HUDEP-2 (cell line): ENCODE measurements at regions not wholly inside any gene's neighbourhood (a gene's known extent, or its start where the extent isn't known, plus 50 kb on each side); places are given as distances from the start of the nearest gene placed in this dataset.
A peak's percentile ranks its signal among the peaks of the same experiment; 100 is the strongest.

ENCODE experiments used
- DNase-seq, 76 experiments: peaks; one replicate each; lab custom pipeline; 2025; ENCODE audit not compliant: unreplicated experiment in 76 of 76; lab: John Stamatoyannopoulos, UW

GRCh38 chr15:69727121-69727924, 274.7 kb downstream of the RPLP1 start:
- no peak for DNase-seq

DNA sequence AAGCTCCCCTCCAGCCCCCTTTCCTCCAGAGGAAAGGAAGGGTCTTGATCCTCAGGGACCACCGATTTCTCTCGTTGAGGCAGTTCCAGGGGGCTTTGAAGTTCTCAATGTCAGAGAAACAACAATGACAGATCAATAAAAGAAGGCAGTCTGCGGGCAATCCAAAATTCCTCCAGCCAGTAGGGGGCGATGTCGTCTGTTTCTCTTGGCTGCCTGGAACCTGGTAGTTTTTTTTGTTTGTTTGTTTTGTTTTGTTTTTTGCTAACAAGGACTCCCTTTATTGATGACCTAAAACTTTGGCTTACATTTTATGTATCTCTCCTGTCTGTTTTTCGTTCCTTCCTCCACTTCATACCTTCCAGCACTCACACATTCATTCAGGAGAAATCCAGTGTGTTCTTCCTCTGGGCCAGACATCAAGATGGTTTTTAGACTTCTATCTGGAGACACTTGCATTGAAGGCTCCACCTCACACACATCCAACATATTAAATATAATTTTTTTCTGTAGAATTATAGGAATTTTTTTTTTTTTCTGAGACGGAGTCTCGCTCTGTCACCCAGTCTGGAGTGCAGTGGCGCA, 276.6 kb downstream of the RPLP1 start:
- DNase-seq = peak in 31 of 76 experiments; percentile 1 to 30 (median 9)

- DNase-seq = no peak
Observed at GRCh38 chr15:69730281-69731080, 277.9 kb downstream of the RPLP1 start.

DNA sequence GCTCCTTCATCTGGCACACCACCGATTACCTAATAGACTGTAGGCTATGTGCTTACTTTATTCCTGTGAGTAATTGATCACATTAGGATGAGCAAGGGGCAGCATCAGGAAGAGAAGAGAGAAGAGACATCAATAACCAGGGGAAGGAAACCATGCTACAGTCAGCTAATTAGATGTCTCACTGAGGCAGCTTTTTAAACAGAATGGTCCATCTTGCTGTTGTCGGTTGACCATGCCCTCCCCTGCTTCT, 278.4 kb downstream of the RPLP1 start:
- no peak for DNase-seq

- DNase-seq = no peak
Observed at GRCh38 chr15:69731581-69731980, 279.0 kb downstream of the RPLP1 start.

GRCh38 chr15:69732133-69732532, 279.5 kb downstream of the RPLP1 start:
- DNase-seq = no peak

- no peak for DNase-seq
Observed at GRCh38 chr15:69734699-69735098, 282.1 kb downstream of the RPLP1 start.

DNA sequence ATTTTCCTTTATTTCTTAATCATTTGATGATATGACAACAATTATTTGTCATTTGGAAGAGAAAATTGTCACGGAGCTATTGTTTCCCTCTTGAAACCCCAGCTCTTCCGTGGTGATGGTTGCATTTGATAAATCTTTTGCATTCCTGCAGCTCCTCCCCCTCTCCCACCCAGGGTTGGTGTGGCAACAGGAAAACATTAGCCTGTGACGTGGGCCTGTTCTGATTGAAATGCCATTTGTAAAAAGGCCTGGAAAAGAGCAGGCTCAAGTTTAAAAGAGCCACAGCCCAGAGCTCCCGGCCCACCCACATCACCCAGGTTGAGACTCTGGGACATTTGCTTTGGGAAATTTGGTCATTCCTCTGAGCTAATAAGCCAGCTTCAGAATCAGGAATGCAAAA, 282.5 kb downstream of the RPLP1 start:
- no peak for DNase-seq

GRCh38 chr15:69736161-69736560, 283.5 kb downstream of the RPLP1 start:
- no peak for DNase-seq

- DNase-seq = no peak
Observed at GRCh38 chr15:69737916-69738315, 285.3 kb downstream of the RPLP1 start.

DNA sequence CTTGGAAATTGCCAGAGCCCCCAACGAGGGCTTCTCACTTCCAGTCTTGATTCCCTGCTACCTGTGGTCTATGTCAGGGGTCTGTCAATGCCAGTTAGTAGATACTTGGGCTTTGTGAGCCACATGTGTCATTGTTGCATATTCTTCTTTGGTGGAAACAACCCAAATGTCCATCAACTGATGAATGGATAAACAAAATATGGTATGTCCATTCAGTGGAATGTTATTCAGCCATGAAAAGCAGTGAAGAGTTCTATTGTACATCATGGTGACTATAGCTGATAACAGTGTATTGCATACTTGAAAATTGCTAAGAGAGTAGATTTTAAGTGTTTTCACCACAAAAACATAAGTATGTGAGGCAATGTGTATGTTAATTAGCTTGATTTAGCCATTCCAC, 288.1 kb downstream of the RPLP1 start:
- DNase-seq = no peak

GRCh38 chr15:69742361-69742760, 289.7 kb downstream of the RPLP1 start:
- DNase-seq = no peak

GRCh38 chr15:69743091-69743490, 290.5 kb downstream of the RPLP1 start:
- DNase-seq = no peak

GRCh38 chr15:69744391-69745162, 292.0 kb downstream of the RPLP1 start:
- DNase-seq = no peak

DNA sequence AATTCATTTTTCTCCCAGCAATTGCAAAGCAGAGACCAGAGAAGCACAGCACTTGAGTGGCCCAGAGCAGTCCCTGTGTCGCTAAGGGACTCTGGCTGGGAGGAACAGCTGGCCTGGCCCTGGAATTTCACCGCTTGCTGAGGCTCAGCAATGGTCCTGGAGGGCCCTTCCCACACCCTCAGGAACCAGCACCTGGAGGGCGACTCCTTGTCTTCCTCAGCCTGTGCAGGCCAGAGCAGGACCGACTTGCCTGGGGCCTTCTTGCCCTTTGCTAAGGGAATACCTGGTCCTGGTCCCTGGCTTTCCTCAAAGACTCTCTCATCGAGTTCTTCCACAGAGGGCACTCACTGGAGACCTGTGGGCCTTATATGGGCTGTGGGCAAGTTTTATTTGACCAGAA, 294.6 kb downstream of the RPLP1 start:
- no peak for DNase-seq

GRCh38 chr15:69748131-69748530, 295.5 kb downstream of the RPLP1 start:
- no peak for DNase-seq

DNA sequence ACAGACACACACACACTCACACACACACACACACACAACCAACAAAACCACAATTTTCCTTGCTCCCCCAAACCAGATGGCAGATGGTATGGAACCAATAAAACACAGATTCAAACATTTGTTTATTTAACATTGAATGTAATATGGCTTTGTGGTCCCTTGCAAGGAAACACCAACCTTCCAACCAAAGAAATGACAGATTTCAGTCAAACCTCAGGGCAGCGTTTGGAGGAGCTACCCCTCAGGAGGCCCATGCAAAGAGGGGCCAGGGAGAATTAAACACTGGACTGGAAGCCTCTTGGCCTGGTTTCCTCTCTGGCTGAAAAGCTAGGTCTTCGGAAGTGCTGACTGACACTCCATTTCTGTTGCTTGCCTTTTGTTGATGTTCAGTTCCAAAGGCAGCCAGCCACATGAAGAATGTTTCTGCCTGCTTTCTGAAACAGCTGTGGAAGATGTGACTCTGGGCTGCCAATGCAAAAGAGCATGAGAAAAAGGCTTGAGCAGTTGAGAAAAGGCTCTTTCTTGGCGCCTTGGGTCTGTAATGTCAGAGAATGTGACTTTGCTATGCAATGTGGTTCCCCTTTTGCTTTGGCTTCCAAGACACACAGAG, 296.1 kb downstream of the RPLP1 start:
- no peak for DNase-seq

DNA sequence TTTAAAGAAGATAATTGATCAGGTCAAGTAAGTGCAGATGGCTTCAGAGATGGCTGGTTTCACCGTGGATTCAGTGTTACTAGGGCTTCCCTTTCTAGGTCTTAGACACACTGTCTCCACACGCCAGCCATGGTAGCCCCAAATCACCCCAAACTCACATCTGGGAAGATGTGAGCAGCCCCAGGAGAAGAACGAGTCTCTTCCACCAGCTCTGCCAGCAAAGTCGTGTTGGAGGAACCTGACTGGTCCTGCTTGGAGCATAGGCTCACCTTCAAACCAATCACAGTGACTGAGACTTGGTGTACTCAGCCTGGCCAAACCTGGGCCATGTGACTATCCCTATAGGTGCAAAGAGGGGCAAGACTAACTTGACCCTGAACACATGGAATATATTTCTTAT, 296.7 kb downstream of the RPLP1 start:
- DNase-seq = no peak

DNA sequence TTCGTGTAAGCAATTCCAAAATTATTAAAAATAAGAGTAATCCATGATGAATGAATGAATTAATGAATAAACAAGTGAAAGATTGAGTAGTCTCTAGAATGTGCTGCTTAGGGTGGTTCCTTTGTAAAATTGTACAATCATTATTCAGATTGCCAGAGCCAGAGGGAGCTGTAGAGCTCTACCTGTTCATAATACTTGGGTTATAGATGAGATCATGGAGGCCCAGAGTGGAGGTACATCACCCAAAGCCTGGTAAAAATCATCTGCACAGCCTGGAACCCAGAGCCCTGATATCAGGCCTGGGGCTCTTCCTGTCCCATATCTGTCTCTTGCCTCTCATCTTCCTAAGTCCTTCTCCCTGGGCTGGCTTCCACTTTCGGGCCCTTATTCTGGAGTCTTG, 297.2 kb downstream of the RPLP1 start:
- peak in 3 of 76 experiments; percentile 0 to 22 (median 4) for DNase-seq

DNA sequence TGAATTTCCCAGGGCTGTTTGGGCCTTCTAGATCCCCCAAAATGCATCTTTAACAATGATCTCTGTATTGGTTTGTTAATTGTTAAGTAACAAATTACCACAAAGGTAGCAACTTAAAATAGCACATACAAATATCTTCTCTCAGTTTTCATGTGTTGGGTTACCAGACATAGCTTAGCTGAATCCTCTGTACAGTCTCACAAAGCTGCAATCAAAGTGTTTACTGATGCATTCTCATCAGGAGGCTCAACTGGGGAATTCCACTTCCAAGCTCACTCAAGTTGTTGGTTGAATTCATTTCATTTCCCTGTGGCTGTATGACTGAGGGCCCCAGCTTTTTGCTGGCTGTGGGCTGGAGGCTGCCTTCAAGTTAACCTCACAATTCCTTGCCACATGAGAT, 297.6 kb downstream of the RPLP1 start:
- DNase-seq = no peak

DNA sequence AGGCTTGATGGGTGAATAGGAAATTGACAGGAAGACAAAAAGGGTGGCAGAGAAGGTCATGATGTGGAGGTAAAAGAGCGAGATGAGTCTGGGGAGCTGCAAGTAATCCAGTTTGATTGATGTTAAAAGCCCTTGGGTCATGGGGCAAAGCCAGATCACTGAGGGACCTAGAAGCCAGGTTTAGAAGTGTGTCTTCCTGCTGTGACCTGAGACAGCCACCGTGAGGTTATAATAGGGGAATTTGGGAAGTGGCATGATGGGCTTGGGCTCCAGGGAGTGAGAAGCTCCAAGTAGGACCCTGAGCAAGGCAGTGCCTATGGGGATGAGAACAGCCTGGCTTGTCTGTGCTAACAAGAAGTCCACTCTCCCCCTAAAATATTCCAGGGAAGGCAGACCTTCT, 298.5 kb downstream of the RPLP1 start:
- DNase-seq = no peak
